ENCODE measurements at regions not wholly inside any gene's neighbourhood (a gene's known extent, or its start where the extent isn't known, plus 50 kb on each side); places are given as distances from the start of the nearest gene placed in this dataset.

GRCh38 chr10:10946801-10947200 is 70.9 kb upstream of the CELF2 start:
- FAIRE-seq (no peak), DNase-seq (ENCODE audit: low read depth, low spot score) (no peak)
- Histone ChIP-seq H2AFZ (ENCODE audit: low read depth, low read length) (no peak overlapping the region), H3K9me3 (replicated peaks; ENCODE audit: control insufficient read depth, insufficient read depth, low read length) (no peaks in the 10 kb centered on the region), H3K27ac (ENCODE audit: insufficient read depth, low read depth, low read length) (no peak overlapping the region), H3K9me1 (replicated peaks; ENCODE audit: control insufficient read depth, extremely low read depth, insufficient read depth, low read length) (no peaks in the 10 kb centered on the region), H3K4me2 (ENCODE audit: insufficient read depth, low read length) (no peak overlapping the region), H3K79me2 (ENCODE audit: control insufficient read depth, insufficient read depth, low read length) (no peaks in the 10 kb centered on the region), H3K4me3 (replicated peaks in 1 of 3; ENCODE audit: insufficient read depth in 1 of 3, low read depth in 1 of 3, low read length in 3 of 3) (no peak overlapping the region), H3K27me3 (ENCODE audit: control insufficient read depth in 2 of 2, insufficient read depth in 2 of 2, low read length in 2 of 2) (no peaks in the 10 kb centered on the region), H3K4me1 (ENCODE audit: control insufficient read depth, extremely low read depth, insufficient read depth, low read length) (no peaks in the 10 kb centered on the region), H3K36me3 (ENCODE audit: control insufficient read depth in 2 of 2, extremely low read depth in 1 of 2, insufficient read depth in 2 of 2, low read length in 2 of 2) (no peaks in the 10 kb centered on the region), H3K9ac (replicated peaks; ENCODE audit: extremely low read depth, insufficient read depth, low read length) (no peak overlapping the region), H4K20me1 (replicated peaks; ENCODE audit: control insufficient read depth, extremely low read depth, insufficient read depth, low read length) (no peaks in the 10 kb centered on the region)
- ChIA-PET CTCF (interaction anchor here (1.1 to 1.5 kb wide), 2 partner anchors 25 to 221 kb away, joined by 3 read pairs; no protein-coding TSS in a partner anchor), POLR2A (no interaction called here)
- BruUV-seq (replicated peaks), result no TSS peak
- intact Hi-C loops (cut with micrococcal nuclease), result no loop called here
- TF ChIP-seq GATA2 (IDR thresholded peaks at IDR 0.05; ENCODE audit: insufficient read depth, insufficient read length, low read depth, low read length), result no peak
- TF ChIP-seq FOS (IDR thresholded peaks at IDR 0.05; ENCODE audit: borderline replicate concordance, insufficient read depth, low read length), result no peak
- no peak for TF ChIP-seq EZH2 (IDR thresholded peaks at IDR 0.05; ENCODE audit: borderline replicate concordance, low read depth, low read length, severe bottlenecking)
- no peak for TF ChIP-seq MYC (IDR thresholded peaks at IDR 0.05; ENCODE audit: low read depth, low read length)
- dilution Hi-C loops (cut with MboI; ENCODE audit: extremely low pct_ligation_motif_present, low sequenced_read_pairs), result no loop called here

GRCh38 chr10:10951675-10952074 is 66.0 kb upstream of the CELF2 start:
- DNase-seq (ENCODE audit: low read depth, low spot score) (no peak), FAIRE-seq (no peak)
- H3K9ac ChIP-seq (replicated peaks; ENCODE audit: extremely low read depth, insufficient read depth, low read length), result no peak overlapping the region
- intact Hi-C loops (cut with micrococcal nuclease) (no loop called here), dilution Hi-C loops (cut with MboI; ENCODE audit: extremely low pct_ligation_motif_present, low sequenced_read_pairs) (no loop called here)
- H3K4me3 ChIP-seq (replicated peaks in 1 of 3; ENCODE audit: insufficient read depth in 1 of 3, low read depth in 1 of 3, low read length in 3 of 3), result no peak overlapping the region
- H3K27me3 ChIP-seq (ENCODE audit: control insufficient read depth in 2 of 2, insufficient read depth in 2 of 2, low read length in 2 of 2), result no peaks in the 10 kb centered on the region
- no peaks in the 10 kb centered on the region for H3K36me3 ChIP-seq (ENCODE audit: control insufficient read depth in 2 of 2, extremely low read depth in 1 of 2, insufficient read depth in 2 of 2, low read length in 2 of 2)
- ChIA-PET CTCF (no interaction called here), POLR2A (no interaction called here)
- H3K79me2 ChIP-seq (ENCODE audit: control insufficient read depth, insufficient read depth, low read length), result no peaks in the 10 kb centered on the region
- no peak overlapping the region for H2AFZ ChIP-seq (ENCODE audit: low read depth, low read length)
- H3K9me1 ChIP-seq (replicated peaks; ENCODE audit: control insufficient read depth, extremely low read depth, insufficient read depth, low read length), result no peaks in the 10 kb centered on the region
- H3K9me3 ChIP-seq (replicated peaks; ENCODE audit: control insufficient read depth, insufficient read depth, low read length), result no peaks in the 10 kb centered on the region
- no TSS peak for BruUV-seq (replicated peaks)
- TF ChIP-seq GATA2 (IDR thresholded peaks at IDR 0.05; ENCODE audit: insufficient read depth, insufficient read length, low read depth, low read length), result no peak
- TF ChIP-seq, protein P1, sequence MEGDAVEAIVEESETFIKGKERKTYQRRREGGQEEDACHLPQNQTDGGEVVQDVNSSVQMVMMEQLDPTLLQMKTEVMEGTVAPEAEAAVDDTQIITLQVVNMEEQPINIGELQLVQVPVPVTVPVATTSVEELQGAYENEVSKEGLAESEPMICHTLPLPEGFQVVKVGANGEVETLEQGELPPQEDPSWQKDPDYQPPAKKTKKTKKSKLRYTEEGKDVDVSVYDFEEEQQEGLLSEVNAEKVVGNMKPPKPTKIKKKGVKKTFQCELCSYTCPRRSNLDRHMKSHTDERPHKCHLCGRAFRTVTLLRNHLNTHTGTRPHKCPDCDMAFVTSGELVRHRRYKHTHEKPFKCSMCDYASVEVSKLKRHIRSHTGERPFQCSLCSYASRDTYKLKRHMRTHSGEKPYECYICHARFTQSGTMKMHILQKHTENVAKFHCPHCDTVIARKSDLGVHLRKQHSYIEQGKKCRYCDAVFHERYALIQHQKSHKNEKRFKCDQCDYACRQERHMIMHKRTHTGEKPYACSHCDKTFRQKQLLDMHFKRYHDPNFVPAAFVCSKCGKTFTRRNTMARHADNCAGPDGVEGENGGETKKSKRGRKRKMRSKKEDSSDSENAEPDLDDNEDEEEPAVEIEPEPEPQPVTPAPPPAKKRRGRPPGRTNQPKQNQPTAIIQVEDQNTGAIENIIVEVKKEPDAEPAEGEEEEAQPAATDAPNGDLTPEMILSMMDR (IDR thresholded peaks at IDR 0.05; ENCODE audit: extremely low read depth in 1 of 2, insufficient read depth in 1 of 2, low read depth in 1 of 2, low read length in 2 of 2), result no peak
- TF ChIP-seq, protein P2, sequence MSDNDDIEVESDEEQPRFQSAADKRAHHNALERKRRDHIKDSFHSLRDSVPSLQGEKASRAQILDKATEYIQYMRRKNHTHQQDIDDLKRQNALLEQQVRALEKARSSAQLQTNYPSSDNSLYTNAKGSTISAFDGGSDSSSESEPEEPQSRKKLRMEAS (IDR thresholded peaks at IDR 0.05; ENCODE audit: insufficient read depth, insufficient read length), result no peak
- TF ChIP-seq MYC (IDR thresholded peaks at IDR 0.05; ENCODE audit: low read depth, low read length), result no peak
- no peaks in the 10 kb centered on the region for H3K4me1 ChIP-seq (ENCODE audit: control insufficient read depth, extremely low read depth, insufficient read depth, low read length)
- H4K20me1 ChIP-seq (replicated peaks; ENCODE audit: control insufficient read depth, extremely low read depth, insufficient read depth, low read length), result no peaks in the 10 kb centered on the region
- no peak overlapping the region for H3K4me2 ChIP-seq (ENCODE audit: insufficient read depth, low read length)
- H3K27ac ChIP-seq (ENCODE audit: insufficient read depth, low read depth, low read length), result no peak overlapping the region

All from endothelial cell of umbilical vein (primary cell).